HG02884 (cell line): ENCODE measurements at regions not wholly inside any gene's neighbourhood (a gene's known extent, or its start where the extent isn't known, plus 50 kb on each side); places are given as distances from the start of the nearest gene placed in this dataset.

Source experiments
- ATAC-seq: cut with Tn5 transposase; IDR thresholded peaks from one replicate; pipeline ENCODE4 v1.9.1; 2021; ENCODE audit warnings: mild to moderate bottlenecking, moderate library complexity; ENCODE audit not compliant: unreplicated experiment

GRCh38 chr13:22112956-22113745 is 442.3 kb downstream of the FGF9 start:
- ATAC-seq: no peak

GRCh38 chr13:22114630-22115311 is 443.9 kb downstream of the FGF9 start:
- ATAC-seq: peak; percentile 89

GRCh38 chr13:22118158-22118557 is 447.3 kb downstream of the FGF9 start:
- no peak for ATAC-seq

- no peak for ATAC-seq
Measured at GRCh38 chr13:22120646-22121045, 449.8 kb downstream of the FGF9 start.

GRCh38 chr13:22121146-22121739 is 450.4 kb downstream of the FGF9 start:
- no peak for ATAC-seq

- peak; percentile 99 for ATAC-seq
Measured at GRCh38 chr13:22126433-22127021, 455.7 kb downstream of the FGF9 start.

- no peak for ATAC-seq
Measured at GRCh38 chr13:22127277-22128164, 456.6 kb downstream of the FGF9 start.

- no peak for ATAC-seq
Measured at GRCh38 chr13:22128441-22129408, 457.9 kb downstream of the FGF9 start.

- ATAC-seq: no peak
Measured at GRCh38 chr13:22130254-22130653, 459.4 kb downstream of the FGF9 start.

GRCh38 chr13:22134261-22134660 is 463.4 kb downstream of the FGF9 start:
- ATAC-seq: no peak

- ATAC-seq: no peak
Measured at GRCh38 chr13:22135446-22135845, 464.6 kb downstream of the FGF9 start.

- ATAC-seq: no peak
Measured at GRCh38 chr13:22137361-22138050, 466.6 kb downstream of the FGF9 start.

- ATAC-seq: no peak
Measured at GRCh38 chr13:22138947-22139346, 468.1 kb downstream of the FGF9 start.

- no peak for ATAC-seq
Measured at GRCh38 chr13:22141716-22142115, 470.8 kb downstream of the FGF9 start.

GRCh38 chr13:22143671-22144070 is 472.8 kb downstream of the FGF9 start:
- ATAC-seq: no peak

GRCh38 chr13:22144806-22145205 is 473.9 kb downstream of the FGF9 start:
- no peak for ATAC-seq

GRCh38 chr13:22148187-22148586 is 477.3 kb downstream of the FGF9 start:
- no peak for ATAC-seq

- no peak for ATAC-seq
Measured at GRCh38 chr13:22152751-22153150, 481.9 kb downstream of the FGF9 start.

- no peak for ATAC-seq
Measured at GRCh38 chr13:22154041-22154440, 483.2 kb downstream of the FGF9 start.
